Gastroesophageal sphincter (tissue), 3 donors: ENCODE measurements at regions not wholly inside any gene's neighbourhood (a gene's known extent, or its start where the extent isn't known, plus 50 kb on each side); places are given as distances from the start of the nearest gene placed in this dataset.

Experiments
- EP300 ChIP-seq: sonication (generic); formaldehyde crosslinking; IDR thresholded peaks from one replicate; pipeline ENCODE4 v1.6.1; 2017; ENCODE audit warnings: antibody characterized with exemption, mild to moderate bottlenecking
- POLR2A ChIP-seq, 2 donors: fragments of 450-650 bp; IDR thresholded peaks; one replicate each; pipeline ENCODE4 v1.6.1; 2017; ENCODE audit warnings: antibody characterized with exemption in 2 of 2, mild to moderate bottlenecking in 2 of 2, moderate library complexity in 1 of 2
- TF ChIP-seq, protein P1 (sequence below), 4 experiments: fragments of 200-600 bp in 2 of 4; fragments of 450-650 bp in 2 of 4; sonication (generic) in 1 of 4; IDR thresholded peaks; one replicate each; pipeline ENCODE4 v1.5.1; 2017 to 2019; ENCODE audit warnings: antibody characterized with exemption in 4 of 4, mild to moderate bottlenecking in 2 of 4, moderate library complexity in 2 of 4

DNA sequence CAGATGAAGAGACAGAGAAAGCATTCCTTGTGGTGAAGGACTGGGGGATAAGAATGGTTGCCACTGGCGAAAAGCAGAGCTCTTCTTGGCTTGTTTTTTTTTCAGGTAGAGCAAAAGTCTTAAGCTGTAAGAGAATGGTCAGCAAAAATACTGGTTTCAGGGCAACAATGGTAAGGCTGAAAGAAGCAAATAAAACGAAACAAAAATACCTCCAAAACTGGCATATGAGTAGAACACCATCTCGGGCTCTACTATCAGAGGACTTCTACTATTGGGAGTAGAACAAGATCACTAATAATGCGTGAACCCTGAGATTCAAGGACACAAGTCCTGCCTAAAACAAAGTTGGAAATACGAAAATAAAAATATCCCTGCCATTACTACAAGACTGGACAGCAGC, 1823.2 kb upstream of the CDH6 start:
- TF ChIP-seq, protein P1, sequence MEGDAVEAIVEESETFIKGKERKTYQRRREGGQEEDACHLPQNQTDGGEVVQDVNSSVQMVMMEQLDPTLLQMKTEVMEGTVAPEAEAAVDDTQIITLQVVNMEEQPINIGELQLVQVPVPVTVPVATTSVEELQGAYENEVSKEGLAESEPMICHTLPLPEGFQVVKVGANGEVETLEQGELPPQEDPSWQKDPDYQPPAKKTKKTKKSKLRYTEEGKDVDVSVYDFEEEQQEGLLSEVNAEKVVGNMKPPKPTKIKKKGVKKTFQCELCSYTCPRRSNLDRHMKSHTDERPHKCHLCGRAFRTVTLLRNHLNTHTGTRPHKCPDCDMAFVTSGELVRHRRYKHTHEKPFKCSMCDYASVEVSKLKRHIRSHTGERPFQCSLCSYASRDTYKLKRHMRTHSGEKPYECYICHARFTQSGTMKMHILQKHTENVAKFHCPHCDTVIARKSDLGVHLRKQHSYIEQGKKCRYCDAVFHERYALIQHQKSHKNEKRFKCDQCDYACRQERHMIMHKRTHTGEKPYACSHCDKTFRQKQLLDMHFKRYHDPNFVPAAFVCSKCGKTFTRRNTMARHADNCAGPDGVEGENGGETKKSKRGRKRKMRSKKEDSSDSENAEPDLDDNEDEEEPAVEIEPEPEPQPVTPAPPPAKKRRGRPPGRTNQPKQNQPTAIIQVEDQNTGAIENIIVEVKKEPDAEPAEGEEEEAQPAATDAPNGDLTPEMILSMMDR (IDR thresholded peaks at IDR 0.05) = no peak
- no peak for TF ChIP-seq POLR2A (IDR thresholded peaks at IDR 0.05)
- TF ChIP-seq EP300 = no peak
